ENCODE measurements at regions not wholly inside any gene's neighbourhood (a gene's known extent, or its start where the extent isn't known, plus 50 kb on each side); places are given as distances from the start of the nearest gene placed in this dataset.

DNA sequence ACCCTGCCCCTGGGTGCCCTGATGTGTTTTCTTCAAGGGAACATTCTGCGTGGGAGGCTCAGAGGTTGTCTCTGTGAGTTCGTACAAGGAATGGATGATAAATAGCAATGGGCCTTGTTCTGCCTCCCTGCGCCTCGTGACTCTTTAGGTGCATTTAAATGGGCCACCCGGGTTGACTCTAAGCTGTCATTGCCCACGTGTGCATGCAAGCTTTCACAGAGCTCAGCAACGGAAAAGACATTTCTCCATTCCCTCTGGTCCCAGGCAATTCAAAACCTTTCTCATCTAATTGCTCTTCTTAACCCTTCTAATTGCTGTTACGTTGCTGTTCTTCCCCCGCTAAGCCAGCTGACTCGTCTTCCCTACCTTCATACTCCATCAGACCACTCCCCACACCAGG lies 71.5 kb upstream of the SDK2 start:
- ATAC-seq (ENCODE audit: low read depth) = no peak
- peaks cover 0 to 8% (median 3%) of the 10 kb centered on the region in 4 experiments for H3K27me3 ChIP-seq (replicated peaks in 1 of 4; ENCODE audit: control extremely low read depth in 1 of 4, control insufficient read depth in 3 of 4, insufficient read depth in 4 of 4, low read length in 3 of 4)
- H3K4me1 ChIP-seq (ENCODE audit: control insufficient read depth in 2 of 2, insufficient read depth in 2 of 2, low read length in 2 of 2) = peaks cover 14 to 19% of the 10 kb centered on the region in 2 donors
- H3K36me3 ChIP-seq (replicated peaks in 1 of 2; ENCODE audit: control extremely low read depth in 1 of 2, control insufficient read depth in 1 of 2, extremely low read depth in 1 of 2, insufficient read depth in 2 of 2, low read length in 1 of 2) = no peaks in the 10 kb centered on the region
- Mint-ChIP-seq H3K4me3 (no peak overlapping the region), H3K4me1 (peaks cover 16% of the 10 kb centered on the region), H3K27me3 (peaks cover 25% of the 10 kb centered on the region), H3K27ac (no peak overlapping the region), H3K9me3 (ENCODE audit: insufficient read depth) (no peaks in the 10 kb centered on the region)
- H3K9me3 ChIP-seq (ENCODE audit: control extremely low read depth in 1 of 3, control insufficient read depth in 2 of 3, insufficient read depth in 1 of 3, low read length in 2 of 3) = no peaks in the 10 kb centered on the region
- H3K79me2 ChIP-seq (ENCODE audit: control insufficient read depth, insufficient read depth, low read length) = no peaks in the 10 kb centered on the region
- intact Hi-C loops (cut with micrococcal nuclease) = no loop called here
- WGBS (ENCODE audit: insufficient coverage) = 78% methylated on average over 10 of the region's 10 CpGs
- no peaks in the 10 kb centered on the region for H4K20me1 ChIP-seq (ENCODE audit: control insufficient read depth, insufficient read depth, low read length, poor library complexity, severe bottlenecking)
- H3K4me3 ChIP-seq (ENCODE audit: control extremely low read depth in 1 of 5, extremely low read depth in 1 of 5, insufficient read depth in 1 of 5, low read depth in 2 of 5, low read length in 4 of 5) = no peak overlapping the region
- H3K4me2 ChIP-seq (replicated peaks; ENCODE audit: low read depth, low read length, poor library complexity, severe bottlenecking) = no peak overlapping the region
- ChIA-PET CTCF (no interaction called here), POLR2A (no interaction called here)
- no peak for TF ChIP-seq EZH2 (IDR thresholded peaks at IDR 0.05; ENCODE audit: borderline replicate concordance, insufficient read depth, low read depth, low read length, poor library complexity, severe bottlenecking)
- TF ChIP-seq, protein P1, sequence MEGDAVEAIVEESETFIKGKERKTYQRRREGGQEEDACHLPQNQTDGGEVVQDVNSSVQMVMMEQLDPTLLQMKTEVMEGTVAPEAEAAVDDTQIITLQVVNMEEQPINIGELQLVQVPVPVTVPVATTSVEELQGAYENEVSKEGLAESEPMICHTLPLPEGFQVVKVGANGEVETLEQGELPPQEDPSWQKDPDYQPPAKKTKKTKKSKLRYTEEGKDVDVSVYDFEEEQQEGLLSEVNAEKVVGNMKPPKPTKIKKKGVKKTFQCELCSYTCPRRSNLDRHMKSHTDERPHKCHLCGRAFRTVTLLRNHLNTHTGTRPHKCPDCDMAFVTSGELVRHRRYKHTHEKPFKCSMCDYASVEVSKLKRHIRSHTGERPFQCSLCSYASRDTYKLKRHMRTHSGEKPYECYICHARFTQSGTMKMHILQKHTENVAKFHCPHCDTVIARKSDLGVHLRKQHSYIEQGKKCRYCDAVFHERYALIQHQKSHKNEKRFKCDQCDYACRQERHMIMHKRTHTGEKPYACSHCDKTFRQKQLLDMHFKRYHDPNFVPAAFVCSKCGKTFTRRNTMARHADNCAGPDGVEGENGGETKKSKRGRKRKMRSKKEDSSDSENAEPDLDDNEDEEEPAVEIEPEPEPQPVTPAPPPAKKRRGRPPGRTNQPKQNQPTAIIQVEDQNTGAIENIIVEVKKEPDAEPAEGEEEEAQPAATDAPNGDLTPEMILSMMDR (IDR thresholded peaks at IDR 0.05) = no peak
- H3K27ac ChIP-seq (ENCODE audit: low read length in 2 of 2) = no peak overlapping the region
- no peak for DNase-seq
- H2AFZ ChIP-seq (ENCODE audit: insufficient read depth, low read depth, low read length, poor library complexity, severe bottlenecking) = no peak overlapping the region
- H3K9ac ChIP-seq (ENCODE audit: low read length) = no peak overlapping the region

DNA sequence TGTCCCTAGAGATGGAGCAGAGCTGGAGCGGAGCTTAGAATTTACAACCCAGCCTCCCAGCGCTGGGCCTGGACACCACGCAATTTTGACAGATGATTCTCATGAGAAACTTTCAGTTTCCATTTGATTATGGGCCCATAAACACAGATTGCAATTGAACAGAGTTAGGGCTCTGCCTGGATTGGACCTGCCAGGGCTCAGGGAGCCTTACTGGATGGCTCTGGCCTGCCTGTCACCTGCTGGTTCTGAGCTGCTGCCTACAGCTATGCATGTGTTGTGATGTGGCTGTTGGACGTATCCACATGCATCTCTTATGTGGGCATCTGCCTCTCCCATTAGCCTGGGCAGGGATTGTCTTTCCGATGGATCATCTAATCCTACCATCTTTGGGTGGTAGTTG lies 73.4 kb upstream of the SDK2 start:
- H3K4me3 Mint-ChIP-seq = no peak overlapping the region
- H4K20me1 ChIP-seq (ENCODE audit: control insufficient read depth, insufficient read depth, low read length, poor library complexity, severe bottlenecking) = no peaks in the 10 kb centered on the region
- peaks cover 13% of the 10 kb centered on the region for H3K4me1 Mint-ChIP-seq
- DNase-seq = no peak
- H3K27ac Mint-ChIP-seq = no peak overlapping the region
- H3K4me2 ChIP-seq (replicated peaks; ENCODE audit: low read depth, low read length, poor library complexity, severe bottlenecking) = no peak overlapping the region
- TF ChIP-seq, protein P1 (IDR thresholded peaks at IDR 0.05) = no peak
- no peak for TF ChIP-seq EZH2 (IDR thresholded peaks at IDR 0.05; ENCODE audit: borderline replicate concordance, insufficient read depth, low read depth, low read length, poor library complexity, severe bottlenecking)
- H3K27ac ChIP-seq (ENCODE audit: low read length in 2 of 2) = no peak overlapping the region
- no peaks in the 10 kb centered on the region for H3K36me3 ChIP-seq (replicated peaks in 1 of 2; ENCODE audit: control extremely low read depth in 1 of 2, control insufficient read depth in 1 of 2, extremely low read depth in 1 of 2, insufficient read depth in 2 of 2, low read length in 1 of 2)
- H3K9me3 ChIP-seq (ENCODE audit: control extremely low read depth in 1 of 3, control insufficient read depth in 2 of 3, insufficient read depth in 1 of 3, low read length in 2 of 3) = no peaks in the 10 kb centered on the region
- ChIA-PET CTCF (interaction anchor here (1.7 kb wide), 1 partner anchor 288 kb away, joined by 6 read pairs; no protein-coding TSS in a partner anchor), POLR2A (no interaction called here)
- no peak overlapping the region for H3K9ac ChIP-seq (ENCODE audit: low read length)
- H2AFZ ChIP-seq (ENCODE audit: insufficient read depth, low read depth, low read length, poor library complexity, severe bottlenecking) = no peak overlapping the region
- no peak for ATAC-seq (ENCODE audit: low read depth)
- no peaks in the 10 kb centered on the region for H3K79me2 ChIP-seq (ENCODE audit: control insufficient read depth, insufficient read depth, low read length)
- WGBS (ENCODE audit: insufficient coverage) = 90% methylated on average over 4 of the region's 5 CpGs
- peaks cover 0 to 8% (median 2%) of the 10 kb centered on the region in 4 experiments for H3K27me3 ChIP-seq (replicated peaks in 1 of 4; ENCODE audit: control extremely low read depth in 1 of 4, control insufficient read depth in 3 of 4, insufficient read depth in 4 of 4, low read length in 3 of 4)
- intact Hi-C loops (cut with micrococcal nuclease) = no loop called here
- no peaks in the 10 kb centered on the region for H3K9me3 Mint-ChIP-seq (ENCODE audit: insufficient read depth)
- peaks cover 6 to 10% of the 10 kb centered on the region in 2 donors for H3K4me1 ChIP-seq (ENCODE audit: control insufficient read depth in 2 of 2, insufficient read depth in 2 of 2, low read length in 2 of 2)
- H3K27me3 Mint-ChIP-seq = peaks cover 25% of the 10 kb centered on the region
- no peak overlapping the region for H3K4me3 ChIP-seq (ENCODE audit: control extremely low read depth in 1 of 5, extremely low read depth in 1 of 5, insufficient read depth in 1 of 5, low read depth in 2 of 5, low read length in 4 of 5)

Data from B cell (primary cell).